T-helper 2 cell treated with Interferon-gamma antibody and Interleukin-4, amounts not matched to agents 100 ng/mL and 5 ng/mL, for 36 hours (primary cell): ENCODE measurements at regions not wholly inside any gene's neighbourhood (a gene's known extent, or its start where the extent isn't known, plus 50 kb on each side); places are given as distances from the start of the nearest gene placed in this dataset.

Experiments used
- intact Hi-C: fragments of 100-400 bp; cut with micrococcal nuclease; formaldehyde crosslinking; loops from one replicate; pipeline ENCODE4 v1.15.1; 2023

DNA sequence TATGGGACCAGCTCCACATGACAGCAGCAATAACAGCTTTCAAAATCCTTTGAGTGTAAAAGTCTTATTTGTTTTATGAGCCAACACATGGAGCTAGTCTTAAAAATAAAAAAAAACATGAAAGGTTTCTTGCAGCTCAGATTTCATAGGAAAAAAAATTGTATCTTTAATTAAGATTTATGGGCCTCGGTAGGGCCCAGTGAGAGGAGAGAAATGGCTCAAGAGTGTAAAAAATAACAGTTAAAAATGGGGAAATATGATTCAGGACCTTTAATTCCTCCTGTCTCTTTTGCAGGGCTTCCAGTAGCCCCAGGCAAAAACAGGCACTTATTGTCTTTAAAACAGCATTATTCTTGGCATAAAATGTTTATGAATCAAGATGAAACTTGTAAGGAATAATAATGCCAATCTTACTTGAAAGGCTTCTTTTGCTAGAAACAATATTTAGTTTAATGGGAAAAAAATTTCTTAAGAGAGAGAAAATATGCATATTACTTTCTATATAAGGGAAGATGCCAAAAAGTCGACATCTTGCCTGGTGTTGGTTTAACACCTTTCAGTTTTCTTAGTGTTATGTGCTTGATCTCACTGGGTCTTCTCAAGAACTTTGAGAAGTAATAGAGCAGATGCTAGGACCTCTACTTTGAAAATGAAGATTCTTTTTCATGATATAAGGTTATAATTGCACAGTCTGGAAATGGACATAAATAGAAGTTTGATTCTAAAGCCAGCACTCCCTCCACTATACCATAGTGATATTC lies 71.3 kb upstream of the SETBP1 start:
- intact Hi-C loops = no loop called here

DNA sequence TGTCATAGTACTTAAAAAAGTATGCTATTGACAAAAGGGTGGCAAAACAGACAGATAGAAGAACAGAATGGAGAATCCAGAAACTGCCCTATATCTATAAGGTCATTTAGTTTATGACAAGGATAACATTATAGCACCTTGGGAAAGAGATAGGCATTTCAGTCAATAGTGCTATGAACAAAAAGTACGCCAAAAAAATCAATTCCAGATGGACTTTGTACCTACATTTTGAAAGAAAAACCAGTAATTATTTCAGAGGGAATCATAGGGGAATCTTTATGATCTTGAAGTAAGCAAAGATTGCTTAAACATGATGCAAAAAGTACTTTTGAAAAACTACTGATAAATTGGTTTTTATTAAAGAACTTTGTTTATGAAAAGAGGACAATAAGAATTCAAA lies 59.9 kb upstream of the SETBP1 start:
- intact Hi-C loops = no loop called here

DNA sequence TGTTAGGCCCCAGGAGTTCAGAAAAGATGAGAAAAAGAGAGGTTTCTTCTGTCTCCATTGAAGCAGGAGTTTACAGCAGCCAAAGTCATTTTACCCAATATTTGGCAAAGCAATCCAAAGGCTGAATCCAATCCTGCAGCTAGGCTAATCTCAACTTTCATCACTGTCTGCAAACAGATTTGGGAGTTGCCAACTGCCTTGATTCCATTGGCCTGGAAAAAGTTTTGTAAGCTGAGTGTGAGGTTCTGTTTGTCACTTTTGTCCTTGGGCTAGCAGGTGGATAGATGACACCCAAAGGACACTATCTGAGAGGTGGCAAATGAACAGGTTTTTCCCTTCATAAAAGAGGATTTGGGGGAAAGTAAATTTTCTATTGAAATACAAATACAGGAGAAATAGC lies 56.6 kb upstream of the SETBP1 start:
- intact Hi-C loops = no loop called here

DNA sequence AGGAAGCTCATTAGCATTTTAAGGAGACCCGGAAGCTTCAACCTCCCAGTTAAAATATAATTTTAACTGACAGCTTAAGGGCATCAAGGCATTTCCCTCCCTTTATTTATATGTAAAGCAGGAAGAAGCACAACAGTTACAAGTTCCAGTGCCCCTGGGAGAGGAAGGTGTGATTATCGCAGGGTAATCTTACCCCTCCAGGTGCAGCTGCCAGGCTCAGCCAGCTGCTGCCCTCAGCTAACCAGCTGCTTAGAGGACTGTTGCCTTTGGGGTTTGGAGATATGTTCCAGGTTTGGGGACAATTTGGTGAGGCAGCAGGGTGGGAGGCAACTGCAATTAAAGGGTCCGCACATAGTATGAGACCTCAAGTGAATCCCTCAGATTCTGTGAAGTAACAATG lies 55.3 kb upstream of the SETBP1 start:
- intact Hi-C loops = no loop called here

DNA sequence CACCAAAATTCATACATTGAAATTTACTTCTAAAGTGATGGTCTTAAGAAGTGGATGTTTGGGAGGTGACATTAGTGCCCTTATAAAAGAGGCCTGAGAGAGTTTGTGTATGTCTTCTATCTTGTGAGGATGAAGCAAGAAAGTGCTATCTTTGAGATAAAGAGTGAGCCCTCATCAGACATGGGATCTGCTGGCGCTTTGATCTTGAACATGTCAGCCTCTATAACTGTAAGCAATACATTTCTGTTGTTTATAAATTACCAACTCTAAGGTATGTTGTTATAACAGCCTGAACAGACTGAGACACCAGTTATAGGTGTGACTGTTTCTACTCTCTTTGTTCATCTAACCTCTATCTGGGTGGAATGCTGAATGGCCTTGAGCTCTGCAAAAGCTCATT lies 54.5 kb upstream of the SETBP1 start:
- intact Hi-C loops = no loop called here

DNA sequence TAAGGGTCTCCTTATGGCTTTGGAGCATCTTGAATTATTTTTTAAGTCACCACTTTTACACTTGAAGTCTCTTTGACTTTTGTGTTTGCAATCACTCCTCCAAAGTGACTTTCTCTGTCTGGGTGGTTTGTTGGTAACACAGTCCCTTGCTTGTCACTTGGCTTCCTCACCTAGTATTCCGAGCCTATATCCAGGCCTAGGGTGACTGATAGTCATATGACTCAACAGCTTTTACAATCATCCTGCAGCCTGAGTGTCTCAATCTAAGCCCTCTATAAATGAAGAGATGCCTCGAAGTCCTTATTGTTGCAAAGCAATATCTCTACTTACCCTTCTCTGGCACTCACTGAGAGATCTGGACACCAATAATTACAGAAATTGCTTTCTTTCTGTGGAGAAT lies 53.9 kb upstream of the SETBP1 start:
- intact Hi-C loops = no loop called here

DNA sequence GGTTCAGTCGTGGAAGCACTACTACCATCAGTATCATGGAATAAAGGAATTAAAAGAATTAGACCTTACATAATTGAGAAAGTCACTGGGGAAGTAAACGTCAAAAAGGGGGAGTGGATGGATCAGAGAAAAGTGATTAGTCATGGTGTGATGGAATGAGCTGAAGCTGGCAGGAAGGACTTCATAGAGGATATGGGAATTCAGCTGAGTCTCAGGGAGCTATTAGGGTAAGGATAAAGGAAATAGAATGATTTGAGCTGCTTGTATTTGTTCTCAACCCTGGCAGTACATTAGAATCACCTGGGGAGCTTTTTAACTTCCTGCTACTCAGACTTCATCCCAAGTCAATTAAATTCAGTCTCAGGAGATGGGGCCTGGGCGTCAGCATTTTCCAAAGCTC lies 53.4 kb upstream of the SETBP1 start:
- intact Hi-C loops = no loop called here

DNA sequence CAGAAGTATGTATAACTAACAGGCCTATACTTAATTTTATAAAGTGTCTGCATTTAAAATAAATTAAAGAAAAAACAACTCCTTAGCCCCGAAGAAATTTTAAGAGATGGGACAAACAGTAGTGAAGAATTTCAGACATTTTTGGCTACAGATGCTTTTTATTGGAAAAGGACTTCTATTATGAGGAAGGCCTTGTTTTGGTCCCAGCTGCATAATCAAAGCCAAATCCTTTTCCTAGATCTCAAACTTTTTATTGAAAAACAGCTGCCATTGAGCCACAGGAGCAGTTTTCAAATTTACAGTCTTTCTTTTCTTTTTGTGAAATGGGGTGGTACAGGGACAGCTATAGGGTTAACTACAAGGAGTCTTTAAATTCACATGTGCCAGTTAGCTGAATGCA lies 51.3 kb upstream of the SETBP1 start:
- intact Hi-C loops = no loop called here

DNA sequence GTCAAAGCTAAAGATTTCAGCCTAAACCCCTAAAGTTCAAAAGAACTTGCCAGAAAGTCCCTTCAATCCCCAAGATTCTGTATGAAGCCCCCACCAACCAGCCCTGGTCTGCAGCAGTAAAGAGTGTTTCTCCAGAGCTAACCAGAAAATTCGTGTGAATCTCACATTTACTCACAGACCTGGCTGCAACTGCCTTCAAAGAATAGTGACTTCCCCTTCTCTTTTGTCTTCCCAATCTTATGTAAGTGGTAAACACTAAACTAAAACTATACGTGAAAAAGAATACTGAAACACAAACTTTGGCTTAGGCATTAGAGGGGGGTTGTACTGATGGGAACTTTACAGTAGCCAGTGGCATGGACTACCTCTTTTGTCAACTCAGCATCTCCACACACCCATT lies 50.6 kb upstream of the SETBP1 start:
- intact Hi-C loops = no loop called here
